ENCODE measurements at regions not wholly inside any gene's neighbourhood (a gene's known extent, or its start where the extent isn't known, plus 50 kb on each side); places are given as distances from the start of the nearest gene placed in this dataset.

GRCh38 chr15:36483409-36483808, 96.0 kb upstream of the CDIN1 start:
- no peaks in the 10 kb centered on the region for H3K4me1 ChIP-seq (ENCODE audit: control insufficient read depth in 2 of 2, insufficient read depth in 2 of 2, low read length in 2 of 2)
- no peak overlapping the region for H3K4me3 ChIP-seq (ENCODE audit: low read length in 2 of 2)
- no peaks in the 10 kb centered on the region for H3K36me3 ChIP-seq (ENCODE audit: control insufficient read depth in 2 of 2, insufficient read depth in 2 of 2, low read length in 2 of 2)
- no peak overlapping the region for H3K27ac ChIP-seq (ENCODE audit: low read depth in 2 of 2, low read length in 2 of 2)
- no peak overlapping the region for H3K9ac ChIP-seq (ENCODE audit: low read depth in 1 of 2, low read length in 2 of 2)
- no peaks in the 10 kb centered on the region for H3K9me3 ChIP-seq (ENCODE audit: control insufficient read depth in 2 of 2, low read length in 2 of 2)
- no peaks in the 10 kb centered on the region for H3K27me3 ChIP-seq (ENCODE audit: control insufficient read depth in 2 of 2, insufficient read depth in 2 of 2, low read length in 2 of 2)

GRCh38 chr15:36484038-36484778, 95.2 kb upstream of the CDIN1 start:
- H3K36me3 ChIP-seq (ENCODE audit: control insufficient read depth in 2 of 2, insufficient read depth in 2 of 2, low read length in 2 of 2), result no peaks in the 10 kb centered on the region
- no peaks in the 10 kb centered on the region for H3K27me3 ChIP-seq (ENCODE audit: control insufficient read depth in 2 of 2, insufficient read depth in 2 of 2, low read length in 2 of 2)
- no peak overlapping the region for H3K9ac ChIP-seq (ENCODE audit: low read depth in 1 of 2, low read length in 2 of 2)
- no peak overlapping the region for H3K27ac ChIP-seq (ENCODE audit: low read depth in 2 of 2, low read length in 2 of 2)
- H3K9me3 ChIP-seq (ENCODE audit: control insufficient read depth in 2 of 2, low read length in 2 of 2), result no peaks in the 10 kb centered on the region
- no peaks in the 10 kb centered on the region for H3K4me1 ChIP-seq (ENCODE audit: control insufficient read depth in 2 of 2, insufficient read depth in 2 of 2, low read length in 2 of 2)
- no peak overlapping the region for H3K4me3 ChIP-seq (ENCODE audit: low read length in 2 of 2)

GRCh38 chr15:36491912-36492311, 87.5 kb upstream of the CDIN1 start:
- no peak overlapping the region for H3K27ac ChIP-seq (ENCODE audit: low read depth in 2 of 2, low read length in 2 of 2)
- no peaks in the 10 kb centered on the region for H3K4me1 ChIP-seq (ENCODE audit: control insufficient read depth in 2 of 2, insufficient read depth in 2 of 2, low read length in 2 of 2)
- H3K9ac ChIP-seq (ENCODE audit: low read depth in 1 of 2, low read length in 2 of 2), result no peak overlapping the region
- no peaks in the 10 kb centered on the region for H3K27me3 ChIP-seq (ENCODE audit: control insufficient read depth in 2 of 2, insufficient read depth in 2 of 2, low read length in 2 of 2)
- H3K4me3 ChIP-seq (ENCODE audit: low read length in 2 of 2), result no peak overlapping the region
- H3K9me3 ChIP-seq (ENCODE audit: control insufficient read depth in 2 of 2, low read length in 2 of 2), result no peaks in the 10 kb centered on the region
- no peaks in the 10 kb centered on the region for H3K36me3 ChIP-seq (ENCODE audit: control insufficient read depth in 2 of 2, insufficient read depth in 2 of 2, low read length in 2 of 2)

- H3K27ac ChIP-seq (ENCODE audit: low read depth in 2 of 2, low read length in 2 of 2), result no peak overlapping the region
- H3K36me3 ChIP-seq (ENCODE audit: control insufficient read depth in 2 of 2, insufficient read depth in 2 of 2, low read length in 2 of 2), result no peaks in the 10 kb centered on the region
- no peak overlapping the region for H3K9ac ChIP-seq (ENCODE audit: low read depth in 1 of 2, low read length in 2 of 2)
- H3K9me3 ChIP-seq (ENCODE audit: control insufficient read depth in 2 of 2, low read length in 2 of 2), result no peaks in the 10 kb centered on the region
- H3K4me1 ChIP-seq (ENCODE audit: control insufficient read depth in 2 of 2, insufficient read depth in 2 of 2, low read length in 2 of 2), result no peaks in the 10 kb centered on the region
- H3K4me3 ChIP-seq (ENCODE audit: low read length in 2 of 2), result no peak overlapping the region
- H3K27me3 ChIP-seq (ENCODE audit: control insufficient read depth in 2 of 2, insufficient read depth in 2 of 2, low read length in 2 of 2), result no peaks in the 10 kb centered on the region
Observed at GRCh38 chr15:36495456-36495991, 83.9 kb upstream of the CDIN1 start.

- Histone ChIP-seq H3K4me1 (ENCODE audit: control insufficient read depth in 2 of 2, insufficient read depth in 2 of 2, low read length in 2 of 2) (no peaks in the 10 kb centered on the region), H3K9ac (ENCODE audit: low read depth in 1 of 2, low read length in 2 of 2) (no peak overlapping the region), H3K9me3 (ENCODE audit: control insufficient read depth in 2 of 2, low read length in 2 of 2) (no peaks in the 10 kb centered on the region), H3K36me3 (ENCODE audit: control insufficient read depth in 2 of 2, insufficient read depth in 2 of 2, low read length in 2 of 2) (no peaks in the 10 kb centered on the region), H3K27me3 (ENCODE audit: control insufficient read depth in 2 of 2, insufficient read depth in 2 of 2, low read length in 2 of 2) (no peaks in the 10 kb centered on the region), H3K27ac (ENCODE audit: low read depth in 2 of 2, low read length in 2 of 2) (no peak overlapping the region), H3K4me3 (ENCODE audit: low read length in 2 of 2) (no peak overlapping the region)
Observed at GRCh38 chr15:36497901-36498300, 81.5 kb upstream of the CDIN1 start.

GRCh38 chr15:36498401-36498800, 81.0 kb upstream of the CDIN1 start:
- Histone ChIP-seq H3K4me1 (ENCODE audit: control insufficient read depth in 2 of 2, insufficient read depth in 2 of 2, low read length in 2 of 2) (no peaks in the 10 kb centered on the region), H3K27me3 (ENCODE audit: control insufficient read depth in 2 of 2, insufficient read depth in 2 of 2, low read length in 2 of 2) (no peaks in the 10 kb centered on the region), H3K4me3 (ENCODE audit: low read length in 2 of 2) (no peak overlapping the region), H3K36me3 (ENCODE audit: control insufficient read depth in 2 of 2, insufficient read depth in 2 of 2, low read length in 2 of 2) (no peaks in the 10 kb centered on the region), H3K9ac (ENCODE audit: low read depth in 1 of 2, low read length in 2 of 2) (no peak overlapping the region), H3K27ac (ENCODE audit: low read depth in 2 of 2, low read length in 2 of 2) (no peak overlapping the region), H3K9me3 (ENCODE audit: control insufficient read depth in 2 of 2, low read length in 2 of 2) (no peaks in the 10 kb centered on the region)

GRCh38 chr15:36498916-36499315, 80.5 kb upstream of the CDIN1 start:
- Histone ChIP-seq H3K27me3 (ENCODE audit: control insufficient read depth in 2 of 2, insufficient read depth in 2 of 2, low read length in 2 of 2) (no peaks in the 10 kb centered on the region), H3K27ac (ENCODE audit: low read depth in 2 of 2, low read length in 2 of 2) (no peak overlapping the region), H3K4me1 (ENCODE audit: control insufficient read depth in 2 of 2, insufficient read depth in 2 of 2, low read length in 2 of 2) (no peaks in the 10 kb centered on the region), H3K36me3 (ENCODE audit: control insufficient read depth in 2 of 2, insufficient read depth in 2 of 2, low read length in 2 of 2) (no peaks in the 10 kb centered on the region), H3K9me3 (ENCODE audit: control insufficient read depth in 2 of 2, low read length in 2 of 2) (no peaks in the 10 kb centered on the region), H3K4me3 (ENCODE audit: low read length in 2 of 2) (no peak overlapping the region), H3K9ac (ENCODE audit: low read depth in 1 of 2, low read length in 2 of 2) (no peak overlapping the region)

GRCh38 chr15:36499412-36500389, 79.7 kb upstream of the CDIN1 start:
- no peak overlapping the region for H3K4me3 ChIP-seq (ENCODE audit: low read length in 2 of 2)
- no peak overlapping the region for H3K27ac ChIP-seq (ENCODE audit: low read depth in 2 of 2, low read length in 2 of 2)
- H3K9ac ChIP-seq (ENCODE audit: low read depth in 1 of 2, low read length in 2 of 2), result no peak overlapping the region
- H3K4me1 ChIP-seq (ENCODE audit: control insufficient read depth in 2 of 2, insufficient read depth in 2 of 2, low read length in 2 of 2), result no peaks in the 10 kb centered on the region
- H3K36me3 ChIP-seq (ENCODE audit: control insufficient read depth in 2 of 2, insufficient read depth in 2 of 2, low read length in 2 of 2), result no peaks in the 10 kb centered on the region
- H3K27me3 ChIP-seq (ENCODE audit: control insufficient read depth in 2 of 2, insufficient read depth in 2 of 2, low read length in 2 of 2), result no peaks in the 10 kb centered on the region
- H3K9me3 ChIP-seq (ENCODE audit: control insufficient read depth in 2 of 2, low read length in 2 of 2), result no peaks in the 10 kb centered on the region

GRCh38 chr15:36501063-36501678, 78.3 kb upstream of the CDIN1 start:
- Histone ChIP-seq H3K27ac (ENCODE audit: low read depth in 2 of 2, low read length in 2 of 2) (no peak overlapping the region), H3K4me3 (ENCODE audit: low read length in 2 of 2) (no peak overlapping the region), H3K4me1 (ENCODE audit: control insufficient read depth in 2 of 2, insufficient read depth in 2 of 2, low read length in 2 of 2) (no peaks in the 10 kb centered on the region), H3K9me3 (ENCODE audit: control insufficient read depth in 2 of 2, low read length in 2 of 2) (no peaks in the 10 kb centered on the region), H3K36me3 (ENCODE audit: control insufficient read depth in 2 of 2, insufficient read depth in 2 of 2, low read length in 2 of 2) (no peaks in the 10 kb centered on the region), H3K9ac (ENCODE audit: low read depth in 1 of 2, low read length in 2 of 2) (no peak overlapping the region), H3K27me3 (ENCODE audit: control insufficient read depth in 2 of 2, insufficient read depth in 2 of 2, low read length in 2 of 2) (no peaks in the 10 kb centered on the region)

- Histone ChIP-seq H3K9ac (ENCODE audit: low read depth in 1 of 2, low read length in 2 of 2) (no peak overlapping the region), H3K4me3 (ENCODE audit: low read length in 2 of 2) (no peak overlapping the region), H3K36me3 (ENCODE audit: control insufficient read depth in 2 of 2, insufficient read depth in 2 of 2, low read length in 2 of 2) (no peaks in the 10 kb centered on the region), H3K27me3 (ENCODE audit: control insufficient read depth in 2 of 2, insufficient read depth in 2 of 2, low read length in 2 of 2) (no peaks in the 10 kb centered on the region), H3K27ac (ENCODE audit: low read depth in 2 of 2, low read length in 2 of 2) (no peak overlapping the region), H3K4me1 (ENCODE audit: control insufficient read depth in 2 of 2, insufficient read depth in 2 of 2, low read length in 2 of 2) (no peaks in the 10 kb centered on the region), H3K9me3 (ENCODE audit: control insufficient read depth in 2 of 2, low read length in 2 of 2) (no peaks in the 10 kb centered on the region)
Observed at GRCh38 chr15:36502509-36502908, 76.9 kb upstream of the CDIN1 start.
